ENCODE measurements at regions not wholly inside any gene's neighbourhood (a gene's known extent, or its start where the extent isn't known, plus 50 kb on each side); places are given as distances from the start of the nearest gene placed in this dataset.

GRCh38 chr4:153934688-153935017 lies 145.8 kb upstream of the SFRP2 start:
- no peak for TF ChIP-seq CTCF (IDR thresholded peaks at IDR 0.05)
- no peak for TF ChIP-seq POLR2A (IDR thresholded peaks at IDR 0.05)

Measured in thyroid gland (tissue), 4 donors.